Activated CD4-positive, CD25-positive, alpha-beta regulatory T cell (primary cell): ENCODE measurements at regions not wholly inside any gene's neighbourhood (a gene's known extent, or its start where the extent isn't known, plus 50 kb on each side); places are given as distances from the start of the nearest gene placed in this dataset.

ENCODE experiments used
- DNase-seq, 4 experiments: peaks; one replicate each; lab custom pipeline; 2025; lab: John Stamatoyannopoulos, UW

DNA sequence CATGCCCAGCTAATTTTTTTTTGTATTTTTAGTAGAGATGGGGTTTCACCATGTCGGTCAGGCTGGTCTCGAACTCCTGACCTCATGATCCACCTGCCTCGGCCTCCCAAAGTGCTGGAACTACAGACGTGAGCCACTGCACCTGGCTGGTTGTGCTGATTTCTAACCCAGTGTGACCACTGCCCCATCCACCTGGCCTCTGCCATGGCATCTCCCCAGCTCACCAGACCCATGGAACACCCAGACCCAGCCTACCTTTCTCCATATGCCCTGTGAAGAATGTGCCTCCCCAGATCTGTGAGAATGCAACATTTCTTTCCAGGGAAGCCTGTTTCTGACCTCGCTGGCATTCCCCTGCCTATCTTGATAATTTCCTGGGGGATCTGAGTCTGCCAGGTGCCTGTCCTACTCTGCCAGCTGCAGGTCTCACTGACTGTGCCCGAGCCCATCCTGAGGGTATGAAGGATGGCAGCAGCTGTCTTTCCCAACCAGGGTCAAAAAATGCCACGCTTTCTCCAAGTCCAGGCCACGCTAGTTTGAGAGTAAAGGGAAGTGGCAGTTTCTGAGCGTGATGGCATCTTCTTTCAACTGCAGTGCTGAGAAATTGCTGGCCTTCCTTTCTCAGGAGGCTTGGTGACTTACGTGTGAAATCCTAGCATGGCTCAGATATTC lies 324.4 kb upstream of the ZNF32 start:
- no peak for DNase-seq

DNA sequence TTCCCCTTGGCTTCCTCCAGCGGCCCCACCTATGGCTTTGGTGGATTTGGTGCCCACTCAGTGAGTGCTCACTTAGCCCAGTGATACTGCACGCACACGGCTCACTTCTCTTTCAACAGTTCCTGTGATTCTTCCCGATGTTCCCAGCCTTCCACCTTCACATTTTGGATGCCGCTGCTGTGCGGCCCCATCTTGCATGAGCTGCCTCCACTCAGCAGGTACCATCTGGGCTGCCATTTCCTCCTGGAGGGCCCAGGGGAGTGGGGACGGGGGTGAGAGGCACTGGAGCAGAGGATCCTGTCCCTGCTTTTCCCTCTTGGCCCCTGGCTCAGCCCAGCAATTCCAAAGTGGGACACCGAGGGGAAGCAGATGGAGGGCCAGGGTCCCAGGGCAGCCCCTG lies 323.3 kb upstream of the ZNF32 start:
- no peak for DNase-seq

DNA sequence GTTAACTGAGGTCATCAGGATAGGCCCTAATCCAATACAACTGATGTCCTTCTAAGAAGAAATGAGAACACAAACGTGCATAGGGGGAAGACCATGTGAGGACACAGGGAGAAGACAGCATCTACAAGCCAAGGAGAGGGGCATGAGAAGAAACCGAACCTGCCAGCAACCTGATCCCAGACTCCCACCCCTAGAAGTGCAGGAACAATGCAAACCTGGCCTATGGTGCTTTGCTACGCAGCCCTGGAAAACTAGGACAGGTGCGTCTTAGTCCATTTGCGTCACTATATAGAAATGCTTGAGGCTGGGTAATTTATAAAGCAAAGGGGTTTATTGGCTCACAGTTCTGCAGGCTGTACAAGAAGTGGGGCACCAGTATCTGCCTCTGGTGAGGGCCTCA lies 322.6 kb upstream of the ZNF32 start:
- no peak for DNase-seq

DNA sequence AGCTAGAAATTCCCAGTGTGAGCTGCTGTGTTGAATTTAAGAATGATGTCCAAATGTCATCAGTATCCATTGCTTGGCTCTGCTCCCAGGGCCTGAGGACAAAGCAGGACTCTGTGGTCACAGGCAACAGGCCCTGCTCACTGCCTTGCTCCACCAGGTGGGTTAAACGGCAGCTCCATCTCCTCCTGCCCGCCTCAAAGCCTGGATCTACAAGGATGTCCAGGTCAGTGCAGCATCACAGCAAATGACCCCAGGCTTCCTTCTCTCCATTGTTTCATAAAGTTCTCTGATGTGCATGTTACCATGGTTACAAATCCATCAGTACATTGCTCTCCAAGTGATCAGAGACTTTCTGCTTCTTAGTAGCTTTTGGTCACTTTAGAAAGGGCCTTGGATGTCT lies 322.0 kb upstream of the ZNF32 start:
- no peak for DNase-seq

DNA sequence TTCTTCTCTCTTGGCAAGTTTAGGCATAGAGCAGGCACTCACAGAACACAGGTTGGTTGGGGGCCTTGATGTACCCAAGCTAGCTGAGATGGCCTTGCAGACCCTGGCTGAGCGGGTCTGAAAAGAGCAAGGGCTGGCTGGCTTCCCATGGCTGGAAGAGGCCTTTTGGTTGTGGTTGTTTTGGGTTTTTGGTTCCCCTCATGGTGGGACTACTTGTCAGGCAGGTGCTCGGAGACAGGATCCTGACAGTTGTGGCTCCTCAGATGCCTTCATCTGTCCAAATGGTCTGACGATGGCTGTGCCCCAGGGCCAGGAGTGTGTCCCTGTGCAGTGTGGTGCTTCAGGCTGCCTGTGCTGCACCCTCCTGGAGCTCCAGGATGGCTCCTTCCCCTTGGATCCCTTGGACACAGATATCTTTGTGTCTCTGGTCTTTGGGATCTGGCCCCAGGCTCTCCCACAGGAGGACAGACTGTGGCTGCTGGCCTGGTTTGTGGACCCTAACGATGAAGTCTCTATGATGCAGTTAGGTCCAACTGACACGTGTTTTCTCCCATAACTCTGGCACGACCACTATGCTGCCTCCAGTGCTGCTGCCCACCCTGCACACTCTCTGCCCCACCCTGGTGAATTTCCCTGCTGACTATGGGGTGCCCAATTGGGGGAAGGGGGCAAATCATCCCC lies 321.5 kb upstream of the ZNF32 start:
- DNase-seq, result no peak

DNA sequence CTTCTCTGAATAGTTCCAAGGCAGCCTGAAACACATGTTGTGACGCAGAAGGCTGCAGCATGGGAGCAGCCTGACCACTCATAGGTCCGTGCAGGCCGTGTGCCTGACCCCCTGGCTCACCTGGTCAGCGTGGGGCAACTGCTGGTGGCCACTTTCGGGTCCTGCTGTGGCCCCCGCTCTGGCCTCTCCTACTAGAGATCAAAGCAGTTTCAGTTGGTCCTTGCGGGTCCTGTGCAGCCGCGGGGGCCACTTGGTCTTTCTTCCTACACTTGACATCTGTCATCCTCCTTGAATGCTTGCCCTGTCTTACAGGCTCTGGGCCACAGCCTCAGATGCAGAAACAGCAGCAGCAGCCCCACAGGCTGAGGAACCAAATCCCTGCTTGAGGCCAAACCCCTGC lies 320.8 kb upstream of the ZNF32 start:
- DNase-seq, result no peak

DNA sequence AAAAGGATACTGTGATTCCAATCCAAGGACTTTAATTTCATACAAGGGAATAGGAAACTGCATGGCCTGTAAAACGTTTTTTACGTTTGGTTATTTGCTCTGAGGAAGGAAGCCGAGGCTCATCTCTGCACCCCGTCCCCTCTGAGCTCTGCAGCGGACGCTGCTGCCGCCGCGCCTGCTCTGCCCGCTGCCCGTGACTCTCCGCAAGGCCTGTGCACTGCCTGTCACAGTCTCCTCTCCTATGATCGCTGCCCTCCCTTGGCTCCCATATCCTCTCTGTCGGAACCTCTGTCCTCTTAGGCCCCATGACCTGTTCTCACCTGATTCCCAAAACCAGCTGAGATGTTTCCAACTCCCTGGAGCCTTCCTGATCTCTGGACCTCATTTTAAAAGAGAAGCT lies 320.3 kb upstream of the ZNF32 start:
- no peak for DNase-seq

DNA sequence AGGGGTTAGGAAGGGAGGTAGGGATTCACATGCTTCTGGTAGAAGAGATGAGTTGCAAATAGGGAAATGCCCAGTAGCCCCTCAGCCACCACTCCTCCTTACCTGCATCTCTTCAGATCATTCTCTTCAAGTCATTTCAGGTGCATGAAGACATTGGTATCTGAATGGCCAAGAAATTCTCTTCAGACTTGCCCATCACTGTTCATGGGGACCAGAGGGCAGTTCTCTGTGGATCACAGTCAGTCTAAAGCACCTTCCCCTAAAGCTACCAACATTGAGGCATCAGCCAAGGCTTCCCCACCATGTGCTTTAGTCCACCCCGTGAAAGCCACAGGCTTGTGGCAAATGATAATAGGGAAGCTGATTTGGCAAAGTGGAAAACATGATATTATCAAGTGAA lies 319.4 kb upstream of the ZNF32 start:
- no peak for DNase-seq

DNA sequence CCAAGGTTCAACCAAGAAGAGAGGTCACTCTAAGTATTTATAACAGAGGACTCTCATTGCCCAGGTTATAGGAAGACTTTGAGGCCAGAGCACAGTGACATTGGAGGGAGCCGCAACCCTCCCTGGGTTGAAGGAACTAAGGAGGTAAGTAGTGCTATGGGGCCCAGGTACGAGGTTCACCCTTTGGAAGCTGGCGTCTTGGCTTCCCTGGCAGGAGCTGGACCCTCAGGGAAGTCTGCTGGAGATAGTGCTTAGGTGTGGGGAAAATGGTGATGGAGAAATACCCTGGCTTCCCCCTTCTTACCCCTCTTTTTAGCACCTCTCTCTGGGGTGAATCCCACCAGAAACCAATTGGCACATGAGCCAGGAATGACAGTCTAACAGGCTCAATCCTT lies 317.9 kb upstream of the ZNF32 start:
- no peak for DNase-seq

DNA sequence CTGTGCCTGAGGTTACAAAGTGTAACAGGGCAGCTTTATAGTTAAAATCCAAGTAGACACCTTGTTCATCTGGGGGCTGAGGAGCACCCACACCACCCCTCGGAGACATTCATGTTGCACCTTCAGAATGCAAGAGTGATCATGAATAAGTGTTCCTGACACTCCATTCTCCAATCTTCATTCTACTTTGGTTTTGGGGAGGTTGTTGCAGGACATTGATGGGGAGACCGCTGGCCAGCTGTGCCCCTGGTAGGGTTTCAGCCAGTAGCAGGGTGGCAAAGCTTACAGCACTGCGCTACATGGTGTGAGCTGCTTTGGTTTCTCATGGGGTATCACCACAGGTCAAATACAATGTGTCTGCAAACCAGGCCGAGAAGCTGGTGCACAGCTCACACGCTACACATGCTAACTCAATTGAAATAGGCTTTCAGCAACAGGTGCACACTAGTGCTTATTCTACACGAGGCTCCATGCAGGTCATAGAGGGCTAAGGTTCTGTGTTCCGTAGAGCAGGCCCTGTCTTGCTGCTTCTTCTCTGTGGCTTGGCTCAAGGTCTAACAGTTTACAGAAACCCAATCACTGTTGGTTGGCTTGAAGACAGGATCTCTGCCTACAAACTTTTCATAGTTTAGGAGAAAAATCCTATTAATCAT lies 317.4 kb upstream of the ZNF32 start:
- DNase-seq, result no peak

DNA sequence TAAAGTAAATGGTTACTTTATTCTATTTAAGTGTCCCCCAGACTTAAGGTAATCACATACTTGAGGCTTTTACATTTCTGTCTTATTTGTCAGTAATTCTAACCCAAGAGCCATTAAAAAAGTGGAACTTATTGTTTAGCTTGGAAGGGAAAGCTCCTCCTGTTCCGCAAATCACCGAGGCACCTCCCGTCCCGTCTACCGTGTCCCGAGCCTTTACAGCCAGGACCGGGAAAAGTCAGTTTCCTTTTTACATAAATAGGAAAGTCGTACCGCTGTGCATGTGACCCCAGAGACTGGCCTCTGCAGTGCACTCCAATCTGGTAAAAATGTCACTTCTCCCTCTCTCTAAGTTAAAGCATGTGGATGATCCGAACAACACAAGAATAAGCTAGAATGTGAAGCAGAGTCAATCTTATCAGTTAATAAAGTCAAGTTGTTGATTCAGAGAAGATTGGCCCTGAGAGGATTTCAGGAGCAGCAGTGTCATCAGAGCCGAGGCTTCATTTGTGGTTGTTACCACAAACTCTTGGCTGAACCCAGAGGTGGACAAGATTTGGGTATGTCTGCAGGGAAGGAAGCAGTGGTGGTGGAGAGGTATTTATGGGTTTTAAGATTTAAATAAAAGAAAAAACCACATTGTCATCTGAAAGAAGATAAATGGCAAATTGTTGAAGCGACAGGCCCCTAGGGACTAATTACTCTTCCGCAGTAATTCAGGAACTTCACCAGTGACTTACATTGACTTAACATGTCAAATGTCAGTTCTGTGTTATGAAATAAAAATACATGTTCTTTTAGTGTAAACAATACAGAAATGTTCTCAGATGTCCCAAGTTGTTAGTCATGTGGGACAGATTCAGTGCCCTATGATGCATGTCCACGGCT lies 316.6 kb upstream of the ZNF32 start:
- no peak for DNase-seq

DNA sequence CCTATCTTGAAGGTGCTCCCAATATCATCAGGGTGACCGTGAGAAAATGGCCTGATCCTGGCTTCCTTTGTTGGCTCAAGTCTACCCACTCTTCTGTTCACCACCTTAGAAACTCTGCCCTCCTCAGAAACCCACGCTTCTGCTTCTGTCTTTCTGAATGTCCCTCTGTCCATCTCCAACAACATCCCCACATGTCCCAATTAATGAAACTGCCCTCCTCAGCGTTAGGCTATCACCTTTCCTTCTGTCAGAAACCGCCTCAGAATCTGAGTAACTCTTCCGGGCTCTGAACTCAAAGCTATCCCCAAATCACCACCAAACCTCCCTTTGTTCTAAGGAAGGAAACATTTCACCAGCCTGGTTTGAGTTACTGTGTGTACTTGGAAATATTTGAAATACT lies 315.8 kb upstream of the ZNF32 start:
- DNase-seq, result no peak

DNA sequence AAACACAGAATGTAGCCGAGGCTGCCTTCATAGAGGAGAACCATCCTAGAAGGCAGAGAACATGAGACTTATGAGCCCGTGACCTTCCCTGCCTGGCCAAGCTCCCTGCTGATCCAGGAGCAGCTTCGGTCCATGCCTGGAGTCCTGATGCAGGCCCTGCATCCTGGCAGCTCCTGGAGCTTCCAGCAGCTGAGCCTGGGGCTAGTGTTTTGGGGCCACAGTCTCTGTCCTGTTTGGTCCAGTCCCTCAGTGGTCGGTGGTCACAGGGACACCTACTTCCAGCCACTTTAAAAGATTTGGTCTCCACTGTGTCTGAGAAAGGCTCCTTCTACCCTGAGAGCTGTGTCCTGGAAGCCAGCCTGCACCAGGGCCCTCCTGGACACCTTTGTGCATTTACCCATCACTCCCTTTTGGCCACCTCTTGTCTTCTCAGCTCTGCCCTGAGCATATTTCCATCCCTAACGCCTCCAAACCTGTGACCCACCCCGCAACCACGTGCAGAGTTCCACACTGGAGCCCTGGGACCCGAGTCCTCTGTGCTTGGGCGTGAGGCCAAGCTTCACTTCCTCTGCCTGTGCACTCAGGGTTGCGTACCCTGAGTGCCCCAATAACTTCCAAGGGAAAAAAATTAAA lies 315.2 kb upstream of the ZNF32 start:
- no peak for DNase-seq

DNA sequence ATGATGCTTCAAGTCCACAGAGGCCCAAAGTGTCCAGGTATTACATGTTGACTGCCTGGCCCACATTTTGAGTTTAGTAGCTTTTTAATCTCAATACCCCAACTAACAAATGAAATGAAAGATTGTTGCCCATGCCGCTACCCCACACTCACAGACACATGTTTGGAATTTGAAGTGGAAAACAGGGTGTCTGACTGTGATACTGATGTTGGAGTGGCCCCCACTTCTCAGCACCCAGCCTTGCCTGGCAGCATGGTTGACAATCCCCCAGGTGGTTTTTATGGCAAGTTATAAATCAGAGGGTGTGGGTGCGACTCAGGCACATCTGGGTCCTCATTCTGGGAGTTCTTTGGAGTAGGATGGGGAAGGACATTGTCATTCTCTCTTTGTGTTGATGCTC lies 314.7 kb upstream of the ZNF32 start:
- DNase-seq, result no peak

DNA sequence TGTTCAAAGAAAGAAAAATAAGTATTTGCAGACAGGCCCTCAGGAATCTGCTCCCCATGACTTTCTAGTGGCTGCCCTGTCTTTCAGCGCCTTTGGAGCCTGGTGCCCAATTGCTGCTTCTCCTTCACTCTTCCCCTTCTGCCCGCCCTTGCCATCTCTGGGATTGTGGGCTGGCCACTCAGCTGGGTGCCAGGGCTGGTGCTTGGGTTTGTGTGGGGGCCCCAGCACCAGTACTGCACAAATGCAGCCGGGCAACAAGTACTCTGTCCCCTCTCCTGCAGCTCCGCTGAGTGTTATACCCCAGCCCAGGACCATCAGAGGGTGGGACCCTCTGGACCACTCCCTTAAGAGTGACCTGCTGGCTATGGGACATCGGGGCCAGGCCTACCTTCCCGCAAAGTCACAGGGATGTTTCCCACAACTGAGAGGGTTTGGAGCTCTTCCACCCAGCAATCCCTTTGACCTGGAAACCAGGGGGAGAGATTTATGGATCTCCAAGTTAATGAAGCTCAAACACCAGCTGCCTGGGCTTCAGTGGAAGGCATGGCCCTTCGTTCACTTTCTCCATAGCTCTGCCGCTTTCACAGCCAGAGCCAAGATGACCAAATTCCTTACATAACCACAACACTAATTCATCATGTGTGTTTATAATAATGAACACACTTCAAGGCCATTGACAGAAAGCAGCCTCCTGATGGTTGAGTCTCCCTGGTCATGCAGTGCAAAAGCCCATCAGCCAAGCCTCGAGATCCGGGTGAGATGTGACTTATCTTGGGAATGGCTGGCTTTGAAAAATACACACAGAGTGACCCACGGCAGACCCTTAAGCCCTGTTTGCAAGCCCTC lies 313.9 kb upstream of the ZNF32 start:
- DNase-seq, result no peak

DNA sequence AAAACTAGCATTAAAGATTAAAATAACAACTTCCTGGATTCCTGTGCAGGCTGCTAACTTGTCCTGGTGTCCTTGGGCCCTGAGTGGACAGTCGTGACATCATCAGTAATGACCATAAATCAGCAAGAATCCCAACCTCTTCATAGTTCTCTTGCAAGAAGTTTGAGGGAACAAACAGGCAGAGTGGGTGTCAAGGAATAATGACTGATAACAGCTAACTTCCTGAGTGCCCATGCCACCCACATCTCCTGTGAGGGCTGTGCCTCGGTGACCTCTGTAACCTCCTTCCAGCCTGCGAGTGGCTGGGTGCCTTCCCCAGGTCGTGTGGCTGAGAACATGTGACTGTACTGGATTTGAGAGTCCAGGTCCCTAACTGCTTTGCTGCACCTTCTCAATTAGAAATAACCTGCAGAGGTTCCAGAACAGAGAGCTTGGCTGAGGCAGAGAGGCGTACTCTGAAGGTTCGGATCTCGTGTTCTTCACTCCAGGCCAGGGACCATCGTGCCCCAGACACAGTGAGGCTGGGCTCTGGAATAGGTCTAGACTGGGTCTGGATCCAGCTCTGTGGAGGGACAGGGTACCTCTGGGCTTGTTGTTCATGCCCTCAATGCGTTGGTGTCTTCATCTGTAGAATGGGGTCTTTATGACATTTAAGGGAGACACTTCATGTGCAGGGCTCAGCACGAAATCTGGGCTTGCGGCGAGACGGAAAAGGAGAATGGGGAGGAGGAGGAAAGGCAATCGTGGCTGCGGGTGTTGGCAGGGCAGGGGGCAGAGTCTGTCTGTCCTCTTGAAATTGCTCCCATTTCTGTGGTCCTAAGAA lies 313.1 kb upstream of the ZNF32 start:
- DNase-seq, result no peak

DNA sequence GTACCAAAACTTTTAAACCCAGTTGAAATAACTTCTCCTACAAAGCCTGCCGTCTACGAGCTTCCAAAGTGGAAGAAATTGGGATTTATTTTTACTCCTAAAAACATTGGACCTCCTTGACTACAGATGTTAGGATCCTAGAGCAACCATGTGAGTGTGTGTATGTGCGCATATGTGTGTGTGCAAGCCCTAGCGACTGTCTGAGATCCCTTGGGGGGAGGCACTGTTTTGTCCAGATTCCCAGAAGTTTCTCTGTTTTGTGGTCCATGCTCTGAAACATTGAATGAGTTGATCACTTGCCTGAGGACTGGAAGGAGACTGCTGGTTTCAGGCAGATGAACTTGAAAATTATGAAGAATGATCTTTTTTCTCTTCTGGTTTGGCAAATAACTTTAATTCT lies 312.3 kb upstream of the ZNF32 start:
- DNase-seq, result no peak

DNA sequence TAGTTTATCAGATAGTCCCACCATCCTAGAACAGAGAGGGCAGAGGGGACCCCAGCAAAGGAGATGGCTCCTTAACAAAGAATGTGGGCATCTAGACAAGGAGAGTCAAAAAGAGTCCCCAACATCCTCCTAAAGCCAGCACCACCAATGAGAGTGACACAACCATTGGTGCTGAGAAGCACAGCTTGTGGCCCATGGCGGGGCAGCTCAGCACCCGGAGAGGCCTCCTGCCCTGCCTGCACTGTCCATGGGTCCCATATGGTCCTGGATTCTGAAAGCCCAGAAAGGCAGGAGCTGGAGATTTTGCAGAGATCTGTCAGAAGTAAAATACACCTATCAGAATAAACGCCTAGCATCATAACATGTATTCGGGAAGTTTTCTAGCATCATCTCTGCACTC lies 311.8 kb upstream of the ZNF32 start:
- DNase-seq, result no peak

DNA sequence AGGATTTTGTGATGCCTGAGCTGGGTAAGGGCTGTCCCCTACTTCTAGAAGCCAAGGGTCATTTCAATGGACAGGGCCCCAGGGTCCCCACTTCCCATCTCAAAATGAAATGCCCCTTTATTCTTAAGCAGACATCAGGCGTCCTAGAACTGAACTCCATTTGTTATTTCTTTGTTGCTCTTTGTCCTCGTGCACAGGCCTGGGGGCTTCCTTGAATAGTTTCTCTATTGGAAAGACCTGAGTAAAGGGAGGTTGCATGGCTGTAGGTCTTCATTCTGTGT lies 311.4 kb upstream of the ZNF32 start:
- no peak for DNase-seq

DNA sequence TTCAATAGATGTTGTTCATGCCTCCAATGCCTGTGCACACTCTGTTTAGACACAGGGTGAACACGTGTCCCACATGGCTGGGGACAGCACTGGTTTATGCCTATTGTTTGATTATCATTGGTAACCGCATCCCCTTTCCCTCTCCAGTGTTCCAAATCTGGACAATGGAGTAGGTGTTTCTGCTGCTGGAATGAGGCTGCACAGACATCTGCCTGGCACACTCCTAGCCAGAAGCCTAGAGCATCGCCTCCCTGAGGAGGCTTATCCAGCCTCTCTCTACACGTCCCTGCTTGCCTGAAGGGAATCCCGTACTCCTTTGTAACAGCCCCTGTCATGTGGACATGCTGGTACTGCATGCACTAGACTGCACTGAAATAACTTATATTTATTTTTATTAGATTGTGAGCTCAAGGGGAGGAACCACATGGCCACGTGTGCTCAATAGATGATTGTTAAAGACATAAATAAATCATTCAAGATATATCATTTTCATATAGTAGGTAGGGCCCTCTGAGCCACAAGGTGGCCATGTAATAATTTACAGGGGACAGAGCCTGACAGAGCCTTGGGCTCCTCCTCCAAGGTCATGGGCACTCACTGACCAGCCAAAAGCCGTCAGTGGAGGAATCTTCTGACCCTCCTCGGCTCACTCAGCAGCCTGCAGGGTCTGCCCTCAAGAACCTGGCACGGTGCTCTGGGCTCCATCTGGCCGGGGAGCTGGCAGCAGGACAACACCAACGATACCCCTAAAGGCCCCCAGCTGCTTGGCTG lies 310.9 kb upstream of the ZNF32 start:
- DNase-seq, result no peak
